HFF-Myc (cell line): ENCODE measurements at regions not wholly inside any gene's neighbourhood (a gene's known extent, or its start where the extent isn't known, plus 50 kb on each side); places are given as distances from the start of the nearest gene placed in this dataset.
"Not testable (repeated sequence)": the region's sequence is repeated elsewhere in the genome, so short reads cannot be mapped to it uniquely, and the experiment has no call there.

ENCODE experiments used
- DNase-seq: peaks from one replicate; pipeline ENCODE4 v3.0.0-alpha.2; 2011; ENCODE audit warnings: low read depth; ENCODE audit errors: extremely low read depth
- H3K4me3 ChIP-seq: replicated peaks from 2 replicates; pipeline ENCODE4 v1.5.1; 2011; ENCODE audit warnings: low read depth, mild to moderate bottlenecking, control low read depth, low read length
- CTCF ChIP-seq: IDR thresholded peaks from 2 replicates; pipeline ENCODE4 v1.5.1; 2012; ENCODE audit warnings: mild to moderate bottlenecking, low read depth, low read length, control low read depth; ENCODE audit errors: missing control alignments

- no peak for DNase-seq
- TF ChIP-seq CTCF = no peak
- no peak overlapping the region for H3K4me3 ChIP-seq
Measured at GRCh38 chr16:87048730-87049115, 268.5 kb downstream of the C16orf95 start.

DNA sequence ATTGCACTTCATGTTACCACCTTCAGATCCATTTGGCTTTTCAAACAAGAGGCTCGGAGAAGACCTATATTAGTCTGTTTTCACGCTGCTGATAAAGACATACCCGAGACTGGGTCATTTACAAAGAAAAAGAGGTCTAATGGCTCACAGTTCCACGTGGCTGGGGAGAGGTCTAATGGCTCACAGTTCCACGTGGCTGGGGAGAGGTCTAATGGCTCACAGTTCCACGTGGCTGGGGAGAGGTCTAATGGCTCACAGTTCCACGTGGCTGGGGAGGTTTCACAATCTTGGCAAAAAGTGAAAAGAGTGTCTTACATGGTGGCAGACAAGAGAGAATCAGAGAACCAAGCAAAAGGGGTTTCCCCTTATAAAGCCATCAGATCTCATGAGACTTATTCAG, 268.0 kb downstream of the C16orf95 start:
- DNase-seq, H3K4me3 ChIP-seq: not testable (repeated sequence)

GRCh38 chr16:87050142-87050541, 267.1 kb downstream of the C16orf95 start:
- TF ChIP-seq CTCF = no peak
- no peak overlapping the region for H3K4me3 ChIP-seq
- no peak for DNase-seq

DNA sequence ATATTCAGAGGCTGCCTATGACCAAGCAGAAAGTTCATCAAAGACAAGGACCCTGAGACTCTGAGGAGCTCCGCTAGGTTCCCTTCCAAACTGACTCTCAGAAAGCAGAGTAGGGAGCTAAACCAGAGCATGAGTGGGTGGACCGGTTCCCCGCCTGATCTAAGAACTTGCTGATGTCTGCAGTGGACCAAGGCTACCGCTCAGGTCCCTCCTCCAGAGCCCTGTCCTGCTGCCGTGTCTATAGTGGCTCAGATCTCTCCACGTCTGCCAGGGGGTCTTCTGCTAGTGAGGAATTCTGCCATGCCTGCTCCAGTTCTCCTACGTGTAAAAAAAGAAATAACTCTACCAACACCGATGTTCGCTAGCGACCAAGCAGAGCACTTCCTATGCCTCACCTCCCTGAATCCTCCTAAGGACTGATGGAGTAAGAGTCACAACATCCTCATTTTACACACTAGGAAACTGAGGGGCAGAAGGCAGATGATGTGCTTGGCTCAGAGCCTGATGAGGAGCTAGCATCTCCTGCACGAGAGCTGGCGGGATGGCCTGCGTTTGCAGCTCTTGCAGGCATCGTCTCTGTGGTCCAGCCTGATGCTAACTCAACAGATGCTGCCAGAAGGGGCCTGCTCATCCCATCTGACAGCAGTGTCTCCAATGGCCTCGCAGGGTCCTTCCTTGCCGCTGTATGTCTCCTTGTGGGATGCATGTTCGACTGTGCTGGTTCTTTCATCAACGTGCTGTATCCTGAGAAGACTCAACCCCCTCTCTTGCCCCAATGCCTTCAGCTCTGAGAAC, 265.5 kb downstream of the C16orf95 start:
- no peak for TF ChIP-seq CTCF
- DNase-seq = no peak
- no peak overlapping the region for H3K4me3 ChIP-seq

DNA sequence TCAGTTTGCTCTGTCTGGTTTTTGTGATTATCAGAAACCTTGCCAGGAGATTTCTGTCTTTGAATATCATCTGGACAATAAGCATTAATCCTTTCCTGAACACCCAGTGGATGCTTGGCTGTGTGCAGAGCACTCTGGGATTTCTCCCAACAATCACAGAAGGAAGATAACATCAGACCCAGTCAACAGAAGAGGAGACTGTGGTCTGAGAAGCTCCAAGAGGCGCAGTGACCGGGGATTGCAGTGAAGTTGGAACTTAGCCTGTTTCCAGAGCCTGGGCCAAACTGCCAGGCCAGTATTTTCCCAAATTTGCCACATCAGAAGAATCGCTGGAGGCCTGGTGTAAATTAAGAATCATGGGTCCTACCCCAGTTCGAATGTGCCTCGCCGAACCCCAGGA, 264.7 kb downstream of the C16orf95 start:
- no peak overlapping the region for H3K4me3 ChIP-seq
- TF ChIP-seq CTCF = no peak
- DNase-seq = no peak

DNA sequence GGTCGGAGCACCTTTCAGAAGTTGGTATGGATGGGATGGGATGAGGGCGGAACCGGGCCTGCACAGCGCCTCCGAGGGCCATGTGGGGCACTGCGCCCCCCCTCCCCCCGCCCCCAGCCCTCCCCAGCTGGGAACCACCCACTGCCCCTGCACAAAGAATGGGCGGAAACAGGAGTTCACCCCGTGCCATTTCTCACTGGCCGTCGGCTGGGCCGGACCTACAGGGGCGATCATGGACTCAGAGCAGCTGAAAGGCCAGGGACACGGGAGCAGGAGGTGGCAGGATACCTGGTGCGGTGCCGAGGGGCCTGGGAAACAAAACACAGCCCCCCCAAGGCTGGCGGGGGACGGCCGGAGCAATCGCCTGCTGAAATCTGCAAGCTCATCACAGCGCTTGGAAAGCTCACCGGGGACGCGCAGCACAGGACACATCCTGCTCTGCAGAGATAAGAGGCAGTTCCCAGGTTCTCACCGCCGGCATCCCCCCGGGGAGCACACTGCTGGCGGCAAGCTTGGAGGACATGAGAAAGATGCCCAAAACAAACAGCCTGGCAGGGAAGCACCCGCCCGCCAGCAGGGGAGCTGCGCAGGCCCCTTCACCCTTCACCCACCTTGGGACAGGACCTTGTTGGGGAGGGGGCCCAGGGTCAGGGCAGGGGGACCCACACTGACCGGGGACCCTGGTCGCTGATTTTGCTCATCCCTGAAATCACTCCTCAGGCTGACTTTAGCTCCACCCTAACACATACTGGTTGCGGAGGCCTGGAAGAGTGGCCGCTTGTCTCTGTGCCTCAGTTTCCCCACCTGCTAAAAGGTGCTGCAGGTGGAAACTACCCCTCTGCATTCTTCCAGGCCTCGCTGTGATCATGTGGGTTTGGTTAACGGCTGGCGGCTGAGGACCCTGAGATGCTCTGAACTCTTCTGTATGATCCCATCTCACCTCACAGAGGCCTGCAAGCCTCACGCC, 263.9 kb downstream of the C16orf95 start:
- no peak overlapping the region for H3K4me3 ChIP-seq
- DNase-seq = no peak

More for the DNA sequence above, 263.9 kb downstream of the C16orf95 start:
- peak; percentile 3 for TF ChIP-seq CTCF
